HK-2 (cell line): ENCODE measurements at regions not wholly inside any gene's neighbourhood (a gene's known extent, or its start where the extent isn't known, plus 50 kb on each side); places are given as distances from the start of the nearest gene placed in this dataset.
"Not testable (repeated sequence)": the region's sequence is repeated elsewhere in the genome, so short reads cannot be mapped to it uniquely, and the experiment has no call there.

ENCODE experiments used
- DNase-seq: peaks from one replicate; pipeline ENCODE4 v3.0.0-alpha.2; 2018; ENCODE audit not compliant: unreplicated experiment

- no peak for DNase-seq
Observed at GRCh38 chr22:22716136-22716665, 71.8 kb downstream of the GGTLC2 start.

DNA sequence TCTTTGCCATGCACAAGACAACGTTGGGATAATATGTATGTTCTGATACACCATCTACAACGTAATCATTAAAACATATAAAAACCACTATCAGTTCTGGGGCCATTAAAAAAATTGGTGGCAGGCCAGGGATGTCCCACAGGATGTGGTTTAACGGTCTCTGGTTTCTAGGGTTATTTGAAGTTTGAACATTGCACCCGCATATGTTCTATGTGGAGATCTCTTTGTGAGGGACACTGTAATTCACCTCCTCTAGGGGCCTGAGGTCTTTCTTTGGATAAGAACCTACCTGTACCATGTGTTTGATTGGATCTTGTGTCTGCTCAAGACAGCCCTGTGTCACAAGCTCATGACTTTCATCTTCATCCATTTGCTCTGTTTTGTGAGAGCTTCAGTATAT, 73.2 kb downstream of the GGTLC2 start:
- no peak for DNase-seq

DNA sequence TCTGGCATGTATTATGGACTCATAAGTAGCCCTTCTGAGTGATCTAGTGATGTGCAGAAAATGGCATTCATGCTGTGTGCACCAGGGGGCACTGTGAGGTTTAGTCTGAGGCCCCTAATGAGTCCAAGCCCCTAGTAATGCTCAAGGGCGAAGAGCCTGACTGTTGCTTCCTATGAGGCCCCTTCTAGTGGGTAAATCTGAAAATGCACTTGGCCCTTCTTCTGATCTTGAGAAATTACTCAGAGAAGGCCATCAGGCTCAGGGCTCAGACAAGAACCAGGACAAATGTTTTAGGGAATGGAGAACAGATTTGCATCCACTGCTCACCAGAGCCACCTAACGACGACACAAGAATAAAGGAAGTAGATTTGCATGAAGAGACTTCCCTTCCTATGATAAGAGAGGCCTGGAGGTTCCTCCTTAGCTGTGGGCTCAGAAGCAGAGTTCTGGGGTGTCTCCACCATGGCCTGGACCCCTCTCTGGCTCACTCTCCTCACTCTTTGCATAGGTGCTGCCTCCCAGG, 75.8 kb downstream of the GGTLC2 start:
- DNase-seq, result no peak

DNA sequence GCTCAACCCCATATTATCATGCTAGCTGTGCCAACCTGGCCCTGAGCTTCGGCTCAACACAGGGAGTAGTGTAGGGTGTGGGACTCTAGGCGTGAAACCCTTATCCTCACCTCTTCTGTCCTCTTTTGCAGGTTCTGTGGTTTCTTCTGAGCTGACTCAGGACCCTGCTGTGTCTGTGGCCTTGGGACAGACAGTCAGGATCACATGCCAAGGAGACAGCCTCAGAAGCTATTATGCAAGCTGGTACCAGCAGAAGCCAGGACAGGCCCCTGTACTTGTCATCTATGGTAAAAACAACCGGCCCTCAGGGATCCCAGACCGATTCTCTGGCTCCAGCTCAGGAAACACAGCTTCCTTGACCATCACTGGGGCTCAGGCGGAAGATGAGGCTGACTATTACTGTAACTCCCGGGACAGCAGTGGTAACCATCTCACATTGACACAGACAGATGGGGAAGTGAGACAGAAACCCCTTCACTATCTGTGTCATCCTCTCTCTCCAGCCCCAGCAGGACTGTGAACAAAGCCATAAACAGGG, 76.4 kb downstream of the GGTLC2 start:
- DNase-seq, result no peak

DNA sequence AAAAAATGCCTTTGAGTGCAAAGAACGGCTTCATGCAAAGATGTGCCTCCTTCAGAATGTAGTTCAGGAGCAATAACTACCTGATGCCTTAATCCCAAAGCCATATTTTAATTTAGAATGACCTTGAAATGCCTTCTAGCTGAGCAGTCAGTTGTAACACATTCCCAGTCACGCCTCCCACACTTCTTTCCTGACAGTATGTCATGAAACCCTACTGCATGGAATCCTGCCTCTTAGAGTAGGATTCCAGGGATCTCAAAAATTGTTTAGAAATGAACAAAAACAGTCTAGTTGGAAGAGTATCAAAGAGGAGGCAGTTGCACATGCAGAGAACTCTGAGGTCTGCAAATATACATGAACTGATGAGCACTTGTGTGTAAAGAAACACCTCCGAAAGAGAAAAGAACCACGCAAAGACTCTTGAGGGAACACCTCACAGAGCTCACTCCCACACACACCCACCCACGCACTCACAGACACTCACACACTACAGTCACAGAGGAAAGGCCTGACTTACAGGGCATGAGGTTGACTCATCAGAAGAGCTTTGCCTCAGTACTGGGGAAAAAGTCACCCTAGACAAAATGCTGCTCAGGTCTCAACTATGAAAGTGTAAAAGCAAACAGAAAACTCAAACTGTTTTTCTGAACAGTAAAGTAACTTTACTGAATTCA, 77.4 kb downstream of the GGTLC2 start:
- DNase-seq, result no peak

- no peak for DNase-seq
Observed at GRCh38 chr22:22728382-22728781, 84.0 kb downstream of the GGTLC2 start.

DNA sequence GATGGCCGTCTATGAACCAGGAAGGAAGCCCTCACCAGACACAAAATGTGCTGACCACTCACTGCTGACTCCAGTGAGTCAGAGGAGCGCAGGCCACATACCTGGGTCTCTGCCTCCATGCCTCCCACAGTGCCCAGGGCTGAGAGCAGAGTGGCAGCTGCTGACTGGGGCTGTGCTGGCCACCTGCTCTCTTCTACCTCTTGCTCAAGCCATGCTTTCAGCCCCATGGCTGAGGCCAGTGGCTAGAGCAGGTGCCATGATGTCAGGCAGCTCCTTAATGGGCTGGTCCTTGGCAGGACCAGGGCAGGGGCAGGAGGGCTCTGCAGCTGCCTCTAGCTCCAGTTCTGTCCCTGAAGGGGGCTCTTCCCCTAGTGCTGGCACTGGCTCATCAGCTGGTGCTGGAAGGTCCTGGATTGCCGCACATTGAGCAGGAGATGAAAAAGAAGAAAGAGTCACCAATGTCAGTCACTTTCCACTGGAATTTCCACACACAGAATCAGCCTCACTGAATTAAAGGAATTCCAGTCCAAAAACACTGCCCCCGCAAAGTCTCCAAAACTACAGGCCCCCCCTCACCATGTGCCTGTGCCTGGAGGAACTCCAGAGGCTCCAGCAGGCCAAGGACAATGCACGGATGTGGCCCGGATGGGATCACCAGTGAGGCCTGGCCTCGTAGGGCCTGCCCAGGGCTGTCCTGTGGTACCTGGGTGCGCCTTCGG, 86.4 kb downstream of the GGTLC2 start:
- DNase-seq, result no peak

GRCh38 chr22:22731374-22731676, 86.9 kb downstream of the GGTLC2 start:
- no peak for DNase-seq

- not testable (repeated sequence) for DNase-seq
Observed at GRCh38 chr22:22733006-22733405, 88.6 kb downstream of the GGTLC2 start.

- no peak for DNase-seq
Observed at GRCh38 chr22:22733881-22734373, 89.5 kb downstream of the GGTLC2 start.

DNA sequence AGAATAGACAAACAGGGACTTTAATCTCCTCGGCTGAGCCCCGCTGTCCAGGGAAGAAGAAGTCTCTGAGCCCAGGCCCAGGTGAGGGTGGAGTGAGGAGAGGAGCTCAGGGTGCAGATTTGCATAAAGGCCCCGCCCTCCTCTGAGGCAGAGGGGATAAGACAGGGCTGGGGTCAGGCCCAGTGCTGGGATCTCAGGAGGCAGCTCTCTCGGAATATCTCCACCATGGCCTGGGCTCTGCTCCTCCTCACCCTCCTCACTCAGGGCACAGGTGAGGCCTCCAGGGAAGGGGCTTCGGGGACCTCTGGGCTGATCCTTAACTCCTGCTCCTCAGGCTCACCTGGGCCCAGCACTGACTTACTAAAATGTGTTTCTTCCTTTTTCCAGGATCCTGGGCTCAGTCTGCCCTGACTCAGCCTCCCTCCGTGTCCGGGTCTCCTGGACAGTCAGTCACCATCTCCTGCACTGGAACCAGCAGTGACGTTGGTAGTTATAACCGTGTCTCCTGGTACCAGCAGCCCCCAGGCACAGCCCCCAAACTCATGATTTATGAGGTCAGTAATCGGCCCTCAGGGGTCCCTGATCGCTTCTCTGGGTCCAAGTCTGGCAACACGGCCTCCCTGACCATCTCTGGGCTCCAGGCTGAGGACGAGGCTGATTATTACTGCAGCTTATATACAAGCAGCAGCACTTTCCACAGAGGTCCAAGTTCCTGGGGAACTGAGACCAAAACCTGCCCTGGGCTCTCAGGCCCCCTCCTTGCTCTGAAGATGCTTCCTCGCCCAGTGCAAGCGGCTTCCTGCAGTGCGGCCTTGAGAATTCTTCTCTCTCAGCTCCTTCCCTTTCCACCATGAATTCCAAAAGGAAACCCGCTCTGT, 90.2 kb downstream of the GGTLC2 start:
- not testable (repeated sequence) for DNase-seq

DNA sequence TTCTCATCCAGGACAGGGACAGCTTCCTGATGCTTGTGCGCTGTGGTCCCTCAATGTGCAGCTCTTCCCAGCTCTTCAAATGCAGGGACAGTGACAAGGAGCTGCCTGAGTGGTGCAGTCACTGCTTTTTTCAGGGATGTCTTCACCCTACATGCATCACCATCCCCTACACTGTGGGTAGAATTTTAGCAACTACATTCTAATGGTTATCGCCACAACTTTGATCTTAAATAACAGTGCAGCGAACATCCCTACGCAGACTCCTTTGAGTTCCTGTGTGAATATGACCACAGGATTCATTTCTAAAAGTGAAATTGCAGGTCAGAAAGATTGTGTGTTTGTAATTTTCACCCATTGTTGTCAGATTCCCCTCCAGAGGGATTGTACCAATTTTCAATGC, 90.9 kb downstream of the GGTLC2 start:
- DNase-seq, result not testable (repeated sequence)

GRCh38 chr22:22735695-22736611, 91.5 kb downstream of the GGTLC2 start:
- DNase-seq, result no peak

DNA sequence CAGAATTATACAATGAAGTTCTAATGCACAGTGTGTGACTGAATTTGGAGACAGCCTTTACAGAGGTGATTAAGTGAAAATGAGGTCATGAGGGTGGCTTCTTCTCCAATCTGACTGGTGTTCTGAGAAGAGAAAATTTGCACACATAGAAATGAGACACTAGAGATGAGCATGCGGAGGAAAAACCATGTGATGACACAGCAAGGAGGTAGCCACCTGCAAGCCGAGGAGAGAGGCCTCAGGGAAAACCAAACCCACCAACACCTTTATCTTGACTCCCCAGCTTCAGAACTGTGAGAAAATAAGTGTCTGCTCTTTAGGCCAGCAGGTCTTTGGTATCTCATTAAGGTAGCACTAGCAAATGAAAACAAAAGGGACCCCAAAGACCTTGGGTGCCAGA, 93.2 kb downstream of the GGTLC2 start:
- no peak for DNase-seq

- no peak for DNase-seq
Observed at GRCh38 chr22:22738959-22739585, 94.7 kb downstream of the GGTLC2 start.

DNA sequence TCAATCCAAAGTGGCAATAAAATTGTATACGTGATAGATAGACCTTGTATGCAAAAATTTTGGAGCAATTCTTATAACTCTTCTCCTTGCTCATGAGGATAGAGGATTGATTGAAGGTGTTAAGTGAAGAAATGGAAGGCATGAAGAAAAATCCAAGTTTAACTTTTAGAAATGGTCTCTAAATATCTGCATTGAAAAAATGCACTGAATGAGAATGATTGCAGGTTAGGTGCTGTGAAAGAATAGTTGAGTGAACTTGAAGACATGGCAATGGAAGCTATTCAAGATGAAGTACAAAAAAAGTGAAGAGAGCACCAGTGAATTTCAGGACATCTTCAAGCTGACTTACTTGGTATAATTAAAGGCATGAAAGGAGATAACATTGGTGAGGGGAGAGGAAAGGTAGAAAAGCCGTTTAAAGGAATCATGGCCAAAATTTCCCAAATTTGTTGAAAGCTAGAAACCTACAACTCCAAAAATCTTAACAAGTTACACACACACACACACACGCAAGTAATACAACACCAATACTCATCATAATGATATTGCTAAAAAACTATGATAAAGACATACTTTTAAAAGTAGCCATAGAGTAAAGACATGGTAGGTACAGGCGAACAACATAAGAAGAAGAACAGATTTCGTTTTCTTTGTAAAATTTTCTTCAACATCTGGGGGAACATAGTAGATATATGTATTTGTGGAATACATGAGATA, 96.3 kb downstream of the GGTLC2 start:
- no peak for DNase-seq

DNA sequence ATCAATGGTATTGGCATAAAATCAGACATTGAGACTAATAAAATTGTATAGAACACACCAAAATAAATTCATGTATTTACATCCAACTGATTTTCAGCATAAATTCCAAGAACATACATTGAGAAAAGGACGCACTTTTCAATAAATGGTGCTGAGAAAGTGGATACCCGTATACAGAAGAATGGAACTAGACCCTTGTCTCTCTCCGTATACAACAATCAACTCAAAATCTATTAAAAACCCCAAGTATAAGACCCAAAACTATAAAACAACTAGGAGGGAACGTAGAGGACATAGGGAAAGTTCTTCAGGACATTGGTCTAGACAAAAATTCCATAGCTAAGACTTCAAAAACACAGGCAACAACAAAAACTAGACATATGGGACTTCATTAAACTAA, 97.4 kb downstream of the GGTLC2 start:
- no peak for DNase-seq

DNA sequence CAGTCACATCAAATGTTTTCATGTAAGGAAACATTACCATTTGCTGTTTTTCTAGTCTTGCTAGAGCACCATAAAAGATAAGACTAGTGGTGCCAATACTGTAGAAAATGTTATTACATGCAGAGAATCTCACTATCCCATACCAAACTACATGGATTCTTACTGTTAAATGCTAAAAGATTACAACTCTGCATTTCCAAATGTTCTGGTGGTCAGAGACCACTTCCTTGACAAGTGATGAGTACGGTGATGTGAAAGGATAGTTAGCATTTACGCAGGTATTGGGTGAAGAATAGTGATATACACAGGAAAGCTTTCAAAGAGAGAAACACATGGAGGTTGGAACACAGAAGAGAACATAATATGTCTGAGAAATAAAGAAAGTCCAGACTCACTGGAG, 98.2 kb downstream of the GGTLC2 start:
- no peak for DNase-seq

GRCh38 chr22:22743128-22743760, 98.8 kb downstream of the GGTLC2 start:
- DNase-seq, result no peak
